Heart left ventricle (tissue), 13 donors: ENCODE measurements at regions not wholly inside any gene's neighbourhood (a gene's known extent, or its start where the extent isn't known, plus 50 kb on each side); places are given as distances from the start of the nearest gene placed in this dataset.

Source experiments
- CTCF ChIP-seq, 12 donors: fragments of 200-600 bp; sonication (generic) in 4 of 12; IDR thresholded peaks; one replicate each; pipeline versions ENCODE4 v1.5.0 to v1.8.0; 2018 to 2022; ENCODE audit warnings: antibody characterized with exemption in 12 of 12, mild to moderate bottlenecking in 5 of 12
- POLR2A ChIP-seq, 2 donors: fragments of 450-650 bp; IDR thresholded peaks; one replicate each; pipeline ENCODE4 v1.6.1; 2017; ENCODE audit warnings: antibody characterized with exemption in 2 of 2, mild to moderate bottlenecking in 2 of 2, moderate library complexity in 2 of 2
- donor health status: ischemic (EF 13 %, LVEDD 7.1; RV severe dilation, severe dysfunction).
- donor health status: DM: no; HTN: yes; CAD: no.
- donor health status: DM: no; HTN: no; CAD: no.
- donor health status: ischemic (EF 25% LVEDD 6.9; RV normal size, moderate dysfunction).
- donor health status: ischemic (EF 25% LVEDD 5.7; RV mildly dilated, moderate dysfunction).
- donor health status: ischemic (EF 35%, LVEDD 5.7; RV mildly dilated, moderate dysfunction).
- donor health status: nonischemic (EF 11% LVEDD 7.7; RV severe dilation, severe dysfunction).
- donor health status: DM: yes; HTN: yes; CAD: no.
- donor health status: PGD.
- donor health status: ischemic (EF 29% LVEDD 5.4; RV normal size, mild dysfunction).
- donor health status: nonischemic (EF 23%, LVEDD 6.1; RV moderate dilation, normal function).

DNA sequence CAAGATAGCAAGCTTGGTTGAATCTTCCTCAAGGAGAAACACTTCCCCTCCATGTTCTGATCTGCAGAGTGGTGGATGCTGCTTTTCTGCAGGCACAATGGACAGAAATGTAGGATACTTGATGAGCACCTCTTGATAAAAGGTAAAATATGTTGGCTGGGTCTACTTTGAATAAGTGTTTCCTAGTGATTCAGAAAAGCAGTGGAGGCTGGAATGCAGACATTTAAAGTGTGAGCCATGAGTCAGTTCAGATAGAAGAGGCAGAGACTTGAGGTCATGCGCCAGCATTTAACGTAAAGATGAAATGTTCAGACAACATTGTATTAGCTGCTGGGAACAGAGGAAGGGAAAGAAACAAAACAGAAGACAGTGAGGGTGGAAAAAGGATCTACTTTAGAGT is 403.1 kb downstream of the ADRA2A start:
- TF ChIP-seq CTCF (IDR thresholded peaks at IDR 0.05) (no peak), POLR2A (IDR thresholded peaks at IDR 0.05) (no peak)
